GM21367 (cell line): ENCODE measurements at regions not wholly inside any gene's neighbourhood (a gene's known extent, or its start where the extent isn't known, plus 50 kb on each side); places are given as distances from the start of the nearest gene placed in this dataset.
A peak's percentile ranks its signal among the peaks of the same experiment; 100 is the strongest.

ENCODE experiments used
- ATAC-seq: cut with Tn5 transposase; IDR thresholded peaks from one replicate; pipeline ENCODE4 v1.9.1; 2021; ENCODE audit not compliant: unreplicated experiment

DNA sequence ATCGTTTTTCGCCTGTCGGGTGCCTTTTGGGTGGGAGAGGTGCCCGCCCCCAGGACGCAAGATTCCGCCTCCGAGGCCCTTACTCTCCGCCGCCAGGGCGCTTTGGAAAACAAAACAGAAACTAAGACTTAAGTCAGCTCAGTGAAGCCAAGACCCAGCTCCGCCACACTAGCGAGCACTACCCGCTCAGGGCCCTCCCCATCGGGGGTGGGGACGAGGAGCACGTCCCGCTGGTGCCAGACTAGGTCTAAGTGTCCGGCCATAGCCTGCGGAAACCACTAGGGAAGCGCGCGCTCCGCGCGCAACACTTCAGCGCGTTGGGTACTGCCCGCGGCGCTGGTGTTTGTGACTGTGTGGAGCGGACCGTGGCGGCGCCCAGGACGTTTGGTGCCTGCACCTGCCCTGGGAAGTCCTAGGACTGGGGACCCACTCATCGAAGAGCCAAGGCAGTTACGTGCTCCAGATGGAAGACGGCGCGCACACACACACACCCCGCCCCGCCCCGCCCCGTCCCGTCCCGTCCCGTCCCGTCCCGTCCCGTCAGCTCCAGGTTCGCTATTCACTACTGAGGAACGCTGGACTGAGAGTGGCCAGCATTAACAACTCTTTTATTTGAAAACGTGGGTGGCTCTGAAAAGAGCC lies 57.6 kb upstream of the BOLA1 start:
- peak; percentile 27 for ATAC-seq

DNA sequence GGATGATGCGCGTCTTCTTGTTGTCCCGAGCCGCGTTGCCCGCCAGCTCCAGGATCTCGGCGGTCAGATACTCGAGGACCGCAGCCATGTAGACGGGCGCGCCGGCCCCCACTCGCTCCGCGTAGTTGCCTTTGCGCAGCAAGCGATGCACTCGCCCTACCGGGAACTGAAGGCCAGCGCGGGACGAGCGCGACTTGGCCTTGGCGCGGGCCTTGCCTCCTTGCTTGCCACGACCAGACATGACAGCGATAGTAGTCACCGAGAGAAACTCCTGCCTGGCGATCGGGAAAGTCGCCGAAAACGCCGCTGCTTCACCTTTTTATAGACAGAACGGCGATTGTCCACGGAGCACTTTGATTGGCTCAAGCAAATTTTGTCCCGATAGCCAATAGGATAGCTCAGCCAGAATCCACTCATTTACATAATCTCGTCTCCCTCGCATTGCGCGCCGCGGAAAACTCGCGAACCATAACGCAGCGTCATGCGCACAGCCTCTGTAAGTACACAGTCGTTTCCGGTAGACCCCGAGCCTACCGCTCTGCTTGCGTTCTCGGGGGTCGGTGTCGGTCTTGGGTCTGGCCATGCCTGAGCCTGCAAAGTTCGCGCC lies 56.8 kb upstream of the BOLA1 start:
- peak; percentile 45 for ATAC-seq

DNA sequence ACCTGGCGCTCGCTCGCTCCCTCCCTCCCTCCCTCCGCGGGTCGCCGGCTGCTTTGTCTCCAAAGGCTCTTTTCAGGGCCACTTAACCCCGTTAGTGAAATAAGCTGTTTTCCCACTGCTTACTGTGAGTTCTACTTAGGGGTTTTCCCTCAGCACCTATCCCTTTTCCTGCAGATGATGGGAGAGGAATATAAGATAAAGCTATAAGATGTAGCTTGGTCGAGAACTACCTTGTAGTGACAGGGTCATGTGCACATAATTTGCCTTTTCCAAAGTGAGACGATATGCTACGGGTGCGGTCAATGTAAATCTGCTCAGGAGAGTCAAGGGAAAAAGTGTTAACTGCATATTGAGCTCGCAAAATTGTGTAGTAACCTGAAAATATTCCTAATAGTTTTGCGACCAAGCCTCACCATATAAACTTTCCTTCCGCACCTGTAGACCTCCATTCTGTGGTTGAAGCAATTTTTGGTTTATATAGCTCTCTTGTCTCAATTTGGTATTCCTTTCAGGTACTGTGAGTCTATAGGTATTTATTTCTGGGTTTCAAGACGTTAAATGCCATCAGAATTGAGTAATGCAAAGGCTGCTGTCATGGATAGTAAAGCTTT lies 55.8 kb upstream of the BOLA1 start:
- ATAC-seq: no peak

DNA sequence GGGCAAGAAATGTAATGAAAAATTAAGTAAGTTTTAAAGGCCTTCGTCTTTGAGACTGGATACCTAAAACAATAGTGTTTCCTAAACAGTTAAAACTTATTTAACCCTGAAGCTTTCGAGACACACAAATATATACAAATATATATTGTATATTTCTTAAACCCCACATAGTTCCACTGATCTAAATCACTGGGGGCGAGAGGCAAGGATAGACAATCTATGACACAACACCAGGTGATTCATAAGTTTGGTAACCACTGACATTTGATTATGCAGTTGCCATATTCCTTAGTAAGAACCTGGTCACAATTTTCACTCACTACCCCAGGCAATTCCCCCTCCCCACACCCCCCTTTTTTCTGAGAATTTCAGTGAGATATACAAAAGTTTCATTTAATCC lies 55.3 kb upstream of the BOLA1 start:
- no peak for ATAC-seq

DNA sequence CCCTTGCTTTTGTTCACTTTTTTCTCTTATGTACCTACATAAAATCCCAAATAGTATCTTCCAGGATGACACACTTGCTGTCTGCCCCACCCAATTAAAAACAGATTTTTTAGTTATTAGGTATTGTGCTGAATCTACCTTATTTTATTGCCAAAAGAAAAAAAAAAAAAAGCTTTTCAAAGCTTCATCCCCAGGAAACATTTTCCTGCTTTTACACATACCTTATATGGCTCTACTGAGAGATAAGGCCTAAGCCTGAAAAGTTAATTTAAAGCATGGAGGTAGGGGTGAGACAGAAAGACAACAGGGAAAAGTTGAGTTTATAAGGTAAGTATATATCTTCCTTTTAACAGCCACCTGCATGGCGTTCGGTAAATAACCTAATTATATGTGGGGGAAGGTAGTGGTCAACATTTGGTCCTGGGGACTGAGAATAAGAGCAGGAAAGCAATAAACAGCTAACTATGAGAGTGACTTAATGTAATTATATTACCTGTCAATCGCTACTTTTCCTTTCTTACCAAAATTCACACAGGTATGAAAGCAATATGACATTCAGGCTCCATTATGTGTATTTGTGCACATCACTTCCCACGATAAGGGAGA lies 54.6 kb upstream of the BOLA1 start:
- no peak for ATAC-seq

DNA sequence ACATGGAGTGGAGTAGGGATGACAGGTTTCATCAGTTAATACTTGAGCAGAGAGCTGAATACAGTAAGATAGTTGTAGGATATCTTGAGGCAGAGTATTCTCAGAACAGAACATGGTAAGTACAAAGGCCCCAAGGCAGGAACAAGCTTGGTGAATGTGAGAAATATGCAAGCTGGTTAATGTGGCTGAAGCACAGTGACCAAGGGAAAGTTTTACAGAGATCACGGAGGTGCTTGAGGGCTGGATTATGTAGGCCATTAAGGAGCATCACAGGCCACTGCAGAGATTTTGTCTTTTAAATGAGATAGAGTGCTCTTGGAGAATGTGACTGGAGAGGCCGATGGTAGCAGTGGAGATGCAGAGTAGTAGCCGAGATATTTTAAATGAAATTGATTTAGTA lies 54.0 kb upstream of the BOLA1 start:
- ATAC-seq: no peak

DNA sequence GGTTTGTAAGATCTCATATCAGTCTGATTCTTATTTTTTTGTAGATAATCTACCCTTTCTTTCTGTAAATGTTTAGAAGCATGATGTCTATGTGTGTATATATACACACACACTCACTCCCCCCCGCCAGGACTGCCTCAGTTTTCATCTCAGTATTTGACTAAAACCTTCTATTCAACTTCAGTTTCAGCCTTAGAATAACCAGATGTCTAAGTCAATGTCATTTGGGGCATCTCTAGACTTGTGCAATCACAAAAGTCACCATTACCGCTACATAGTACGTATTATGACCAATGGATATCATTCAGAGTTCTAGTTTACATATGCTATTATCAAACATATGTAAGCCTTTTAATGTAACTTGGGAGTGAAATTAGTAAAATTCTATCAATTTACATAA lies 53.3 kb upstream of the BOLA1 start:
- ATAC-seq: no peak

DNA sequence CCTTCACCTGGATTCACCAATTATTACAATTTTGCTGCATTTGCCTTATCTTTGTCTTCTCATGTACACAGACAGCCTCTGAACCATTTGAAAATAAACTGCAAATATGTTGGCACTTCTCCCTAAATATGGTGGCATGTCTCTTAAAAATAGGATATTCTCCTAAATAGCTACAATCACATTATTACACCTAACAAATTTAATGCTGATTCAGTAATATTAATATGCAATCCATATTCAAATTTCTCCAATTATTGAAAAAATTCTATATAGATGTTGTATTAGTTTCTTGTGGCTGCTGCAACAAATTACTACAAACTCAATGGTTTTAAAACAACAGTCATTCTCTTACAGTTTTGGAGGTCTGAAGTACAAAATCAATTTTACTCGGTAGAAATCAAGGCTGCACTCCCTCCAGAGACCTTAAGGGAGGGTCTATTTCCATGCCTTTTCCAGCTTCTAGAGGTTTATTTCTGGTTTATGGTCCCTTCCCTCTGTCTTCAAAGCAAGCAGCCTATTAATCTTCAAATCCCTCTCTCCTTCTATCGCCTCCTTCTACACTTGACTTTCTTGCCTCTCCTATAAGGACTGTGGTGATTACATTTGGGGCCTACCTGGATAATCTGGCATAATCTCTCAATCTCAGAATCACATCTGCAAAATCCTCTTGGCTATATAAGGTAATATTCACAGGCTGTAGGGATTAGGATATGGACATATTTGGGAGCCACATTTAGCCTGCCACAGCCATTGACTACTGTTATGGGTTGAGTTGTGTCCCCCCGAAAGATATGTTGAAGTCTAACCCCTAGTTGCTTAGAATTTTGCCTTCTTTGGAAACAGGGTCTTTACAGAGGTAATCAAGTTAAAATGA lies 52.5 kb upstream of the BOLA1 start:
- ATAC-seq: no peak

DNA sequence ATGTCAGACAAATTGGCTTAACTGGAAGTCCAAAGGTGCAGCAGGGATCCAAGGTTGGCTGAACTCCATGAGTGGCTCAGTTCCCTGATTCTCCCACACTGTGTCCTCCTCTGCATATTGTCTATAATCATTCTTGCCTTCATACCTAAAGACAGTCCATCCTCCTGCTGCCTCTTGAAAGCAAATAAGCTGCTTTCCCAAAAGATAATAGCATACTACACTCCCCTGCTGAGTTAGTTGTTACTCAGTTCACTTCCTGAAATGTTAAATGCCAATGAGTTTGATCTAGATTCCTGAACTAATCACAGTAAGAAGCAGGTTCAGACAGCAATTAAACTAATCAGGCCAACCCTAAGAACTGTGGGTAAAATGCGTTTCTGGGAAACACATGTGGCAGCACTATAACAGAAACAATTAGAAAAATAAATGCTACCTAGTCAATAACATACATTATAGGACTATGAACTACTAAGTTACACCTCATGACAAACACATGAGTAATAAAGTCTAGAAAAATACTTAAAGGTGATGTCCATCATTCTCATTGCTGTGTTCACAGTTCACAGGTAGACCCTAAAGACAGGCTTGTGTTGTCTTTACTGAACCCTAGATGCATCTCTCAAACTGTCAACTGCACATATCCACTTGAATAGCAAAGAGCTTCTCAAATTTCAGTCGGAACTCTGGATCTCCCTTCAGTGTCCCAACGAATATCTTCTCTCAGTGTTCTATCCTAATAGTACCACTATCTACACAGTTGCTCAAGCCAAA lies 50.8 kb upstream of the BOLA1 start:
- no peak for ATAC-seq

DNA sequence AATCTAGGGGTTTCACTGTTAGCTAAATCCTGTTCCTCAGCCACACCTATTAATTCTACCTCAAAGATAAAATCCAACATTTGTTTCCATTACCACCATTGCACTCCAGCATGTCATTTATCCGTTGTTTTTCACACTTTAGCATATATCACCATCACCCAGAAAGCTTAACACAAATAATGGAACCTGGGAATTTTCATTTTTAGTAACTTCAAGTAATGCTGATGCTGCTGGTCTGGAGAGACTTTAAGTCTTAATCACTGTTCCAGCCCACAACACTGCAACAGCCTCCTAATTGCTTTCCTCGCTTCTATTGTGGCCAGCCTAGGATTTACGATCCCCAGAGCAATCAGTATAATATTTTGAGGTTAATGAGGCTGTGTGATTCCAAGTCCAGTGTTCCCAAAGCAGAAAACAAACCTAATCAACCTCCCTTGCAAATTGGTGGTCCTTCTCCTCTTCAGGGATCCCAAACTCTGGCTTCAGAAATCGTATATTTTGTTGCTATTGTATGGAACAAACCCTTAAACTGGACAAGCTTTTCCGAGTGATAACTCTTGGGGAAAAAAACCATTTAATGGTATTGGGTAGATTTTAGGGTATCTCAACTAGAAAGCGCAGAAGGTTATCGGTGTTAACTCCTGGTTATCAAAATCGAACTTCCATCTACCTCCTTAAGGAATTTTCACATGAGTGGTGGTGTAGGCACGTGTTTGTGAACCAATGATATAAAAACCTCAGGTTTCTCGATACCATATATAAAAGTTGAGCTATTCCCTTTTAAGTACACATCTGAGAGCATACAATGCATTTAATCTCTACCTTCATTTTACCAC lies 50.0 kb upstream of the BOLA1 start:
- no peak for ATAC-seq
